MCF 10A (cell line): ENCODE measurements at regions not wholly inside any gene's neighbourhood (a gene's known extent, or its start where the extent isn't known, plus 50 kb on each side); places are given as distances from the start of the nearest gene placed in this dataset.

Source experiments
- BruUV-seq: library from RNA; stranded (reverse); fragments of 400-500 nt; replicated peaks from 2 replicates; lab custom pipeline; 2021; lab: Mats Ljungman, UMichigan
- CTCF ChIA-PET: fragments of 300-600 bp; sonication (Branson Sonifier 250); formaldehyde crosslinking; extraction: SDS; loops from one replicate; lab custom pipeline; 2021; ENCODE audit warnings: antibody characterized with exemption, inconsistent platforms; lab: Yijun Ruan, JAX
- POLR2A ChIA-PET: fragments of 300-600, 350-650 bp; sonication (Branson Sonifier 250); formaldehyde crosslinking; extraction: SDS; loops from one replicate; lab custom pipeline; 2020; ENCODE audit warnings: antibody characterized with exemption, inconsistent platforms; lab: Yijun Ruan, JAX
- DNase-seq: peaks from one replicate; pipeline ENCODE4 v3.0.0-alpha.2; 2018; ENCODE audit not compliant: unreplicated experiment
- H3K27ac Mint-ChIP-seq: one replicate; pipeline ENCODE4 v1.8.0; 2022; ENCODE audit warnings: mild to moderate bottlenecking, low read depth, mixed read lengths; ENCODE audit not compliant: unreplicated experiment
- H3K27me3 Mint-ChIP-seq: one replicate; pipeline ENCODE4 v1.8.0; 2022; ENCODE audit warnings: mixed read lengths; ENCODE audit not compliant: insufficient read depth, unreplicated experiment
- H3K36me3 Mint-ChIP-seq: one replicate; pipeline ENCODE4 v1.8.0; 2022; ENCODE audit warnings: mild to moderate bottlenecking, moderate library complexity, mixed read lengths; ENCODE audit not compliant: insufficient read depth, unreplicated experiment
- H3K4me1 Mint-ChIP-seq: one replicate; pipeline ENCODE4 v1.8.0; 2022; ENCODE audit warnings: mixed read lengths; ENCODE audit not compliant: insufficient read depth, unreplicated experiment
- H3K4me3 Mint-ChIP-seq: one replicate; pipeline ENCODE4 v1.8.0; 2022; ENCODE audit warnings: mild to moderate bottlenecking, moderate library complexity, mixed read lengths; ENCODE audit not compliant: unreplicated experiment
- H3K9me3 Mint-ChIP-seq: one replicate; pipeline ENCODE4 v1.8.0; 2022; ENCODE audit warnings: mixed read lengths; ENCODE audit not compliant: unreplicated experiment
- CTCF ChIP-seq: fragments of 200-600 bp; IDR thresholded peaks from one replicate; pipeline ENCODE4 v1.8.0; 2022; ENCODE audit warnings: antibody characterized with exemption, mild to moderate bottlenecking; ENCODE audit not compliant: unreplicated experiment
- intact Hi-C: fragments of 100-400 bp; cut with micrococcal nuclease; formaldehyde crosslinking; loops from 2 replicates; pipeline ENCODE4 v1.14.1; 2022

- H3K27ac Mint-ChIP-seq: peak overlapping the region; percentile 91
- intact Hi-C loops: loop anchor here (2.0 to 5.0 kb wide), 3 partner anchors 666 to 1472 kb away; no protein-coding TSS in a partner anchor
- no TSS peak for BruUV-seq
- H3K36me3 Mint-ChIP-seq: no peaks in the 10 kb centered on the region
- no peaks in the 10 kb centered on the region for H3K9me3 Mint-ChIP-seq
- ChIA-PET CTCF (interaction anchor here (0.6 to 1.8 kb wide), 3 partner anchors 75 to 254 kb away, joined by 3 to 7 read pairs (median 3); no protein-coding TSS in a partner anchor), POLR2A (interaction anchor here (0.5 to 6.7 kb wide), 37 partner anchors 8 to 758 kb away, joined by 3 to 106 read pairs (median 4); partner anchors contain the start of gene ZNF608)
- H3K27me3 Mint-ChIP-seq: no peaks in the 10 kb centered on the region
- no peak for TF ChIP-seq CTCF
- DNase-seq: peak; percentile 98
- H3K4me1 Mint-ChIP-seq: peaks cover 53% of the 10 kb centered on the region
- peak overlapping the region; percentile 44 for H3K4me3 Mint-ChIP-seq
These were observed 662.2 kb upstream of the ZNF608 start for GRCh38 chr5:125408448-125409233.

- POLR2A ChIA-PET: interaction anchor here (0.5 to 6.7 kb wide), 38 partner anchors 9 to 827 kb away, joined by 3 to 106 read pairs (median 4); partner anchors contain the start of gene ZNF608
These were observed 662.9 kb upstream of the ZNF608 start for GRCh38 chr5:125409234-125409860.

GRCh38 chr5:125409861-125410536 lies 663.6 kb upstream of the ZNF608 start:
- no peak for TF ChIP-seq CTCF
- CTCF ChIA-PET: interaction anchor here (0.5 to 1.8 kb wide), 7 partner anchors 36 to 661 kb away, joined by 3 to 7 read pairs (median 3); no protein-coding TSS in a partner anchor
- peaks cover 53% of the 10 kb centered on the region for H3K4me1 Mint-ChIP-seq
- peak overlapping the region; percentile 44 for H3K4me3 Mint-ChIP-seq
- H3K36me3 Mint-ChIP-seq: no peaks in the 10 kb centered on the region
- DNase-seq: peak; percentile 43
- POLR2A ChIA-PET: interaction anchor here (0.7 to 6.7 kb wide), 23 partner anchors 10 to 826 kb away, joined by 3 to 106 read pairs (median 5); partner anchors contain the start of gene ZNF608
- BruUV-seq: no TSS peak
- H3K27ac Mint-ChIP-seq: peak overlapping the region; percentile 91
- no peaks in the 10 kb centered on the region for H3K27me3 Mint-ChIP-seq
- intact Hi-C loops: loop anchor here (2.0 to 10.0 kb wide), 9 partner anchors 75 to 1473 kb away; no protein-coding TSS in a partner anchor
- no peaks in the 10 kb centered on the region for H3K9me3 Mint-ChIP-seq

More at GRCh38 chr5:125409234-125409860, 662.9 kb upstream of the ZNF608 start:
- TSS peak; percentile 59 for BruUV-seq
- H3K4me3 Mint-ChIP-seq: peak overlapping the region; percentile 44
- CTCF ChIA-PET: interaction anchor here (0.5 to 1.8 kb wide), 6 partner anchors 53 to 661 kb away, joined by 3 to 7 read pairs (median 3); no protein-coding TSS in a partner anchor
- peak; percentile 78 for DNase-seq
- no peaks in the 10 kb centered on the region for H3K36me3 Mint-ChIP-seq
- H3K4me1 Mint-ChIP-seq: peaks cover 53% of the 10 kb centered on the region
- peak overlapping the region; percentile 91 for H3K27ac Mint-ChIP-seq
- TF ChIP-seq CTCF: no peak
- intact Hi-C loops: loop anchor here (2.0 to 5.0 kb wide), 3 partner anchors 667 to 1473 kb away; no protein-coding TSS in a partner anchor
- H3K27me3 Mint-ChIP-seq: no peaks in the 10 kb centered on the region
- no peaks in the 10 kb centered on the region for H3K9me3 Mint-ChIP-seq
